Ovary (tissue), 3 donors: ENCODE measurements at regions not wholly inside any gene's neighbourhood (a gene's known extent, or its start where the extent isn't known, plus 50 kb on each side); places are given as distances from the start of the nearest gene placed in this dataset.

ENCODE experiments used
- CTCF ChIP-seq, 3 donors: fragments of 450-650 bp in 2 of 3; fragments of 200-600 bp in 1 of 3; IDR thresholded peaks; one replicate each; pipeline versions ENCODE4 v1.5.1 to v1.8.0; 2016 to 2022; ENCODE audit warnings: antibody characterized with exemption in 3 of 3, mild to moderate bottlenecking in 1 of 3
- POLR2A ChIP-seq: fragments of 450-650 bp; IDR thresholded peaks from one replicate; pipeline ENCODE4 v1.6.1; 2017; ENCODE audit warnings: antibody characterized with exemption, mild to moderate bottlenecking, moderate library complexity
- donor health status: DM: no; HTN: no; CAD: no.

- TF ChIP-seq CTCF (IDR thresholded peaks at IDR 0.05) (no peak), POLR2A (no peak)
Observed at GRCh38 chr6:125587666-125588632, 161.5 kb upstream of the HEY2 start.
